ENCODE measurements at regions not wholly inside any gene's neighbourhood (a gene's known extent, or its start where the extent isn't known, plus 50 kb on each side); places are given as distances from the start of the nearest gene placed in this dataset.

GRCh38 chr1:199279872-199280645 is 641.2 kb downstream of the PTPRC start:
- H4K20me1 ChIP-seq (ENCODE audit: insufficient read depth): no peaks in the 10 kb centered on the region
- no peak overlapping the region for H3K27ac ChIP-seq (ENCODE audit: low read length)
- H3K4me3 ChIP-seq (ENCODE audit: low read length): no peak overlapping the region
- H3K9ac ChIP-seq (ENCODE audit: low read length): no peak overlapping the region
- TF ChIP-seq POLR2AphosphoS5 (IDR thresholded peaks at IDR 0.05) (no peak), TAF1 (IDR thresholded peaks at IDR 0.05; ENCODE audit: low read depth) (no peak), EZH2 (IDR thresholded peaks at IDR 0.05; ENCODE audit: borderline replicate concordance, insufficient read depth, low read length, poor library complexity, severe bottlenecking) (no peak), EP300 (conservative IDR thresholded peaks at IDR 0.05; ENCODE audit: poor library complexity, severe bottlenecking) (no peak), CTCF (IDR thresholded peaks at IDR 0.05; ENCODE audit: poor library complexity, severe bottlenecking) (no peak), MXI1 (conservative IDR thresholded peaks at IDR 0.05; ENCODE audit: poor library complexity, severe bottlenecking) (no peak), RAD21 (conservative IDR thresholded peaks at IDR 0.05) (no peak)
- no peaks in the 10 kb centered on the region for H3K27me3 ChIP-seq (ENCODE audit: insufficient read depth, low read depth, low read length)
- H3K36me3 ChIP-seq (ENCODE audit: insufficient read depth, low read length): no peaks in the 10 kb centered on the region
- H3K4me2 ChIP-seq (ENCODE audit: low read length): no peak overlapping the region
- H3K79me2 ChIP-seq (replicated peaks; ENCODE audit: insufficient read depth, low read length): no peaks in the 10 kb centered on the region
- no peaks in the 10 kb centered on the region for H3K9me2 ChIP-seq (ENCODE audit: insufficient read depth, low read length)
- H2AFZ ChIP-seq (ENCODE audit: low read depth, low read length): no peak overlapping the region
- H3K9me3 ChIP-seq (ENCODE audit: low read length): no peaks in the 10 kb centered on the region
- H3F3A ChIP-seq (ENCODE audit: insufficient read depth, low read length, poor library complexity, severe bottlenecking): no peaks in the 10 kb centered on the region

- no peak overlapping the region for H3K4me3 ChIP-seq (ENCODE audit: low read length)
- no peaks in the 10 kb centered on the region for H3K9me3 ChIP-seq (ENCODE audit: low read length)
- TF ChIP-seq EP300 (conservative IDR thresholded peaks at IDR 0.05; ENCODE audit: poor library complexity, severe bottlenecking) (no peak), REST (IDR thresholded peaks at IDR 0.05; ENCODE audit: borderline replicate concordance) (no peak), POLR2AphosphoS5 (IDR thresholded peaks at IDR 0.05) (no peak), RAD21 (conservative IDR thresholded peaks at IDR 0.05) (no peak), CTCF (IDR thresholded peaks at IDR 0.05; ENCODE audit: poor library complexity, severe bottlenecking) (no peak)
- no peak overlapping the region for H2AFZ ChIP-seq (ENCODE audit: low read depth, low read length)
- no peaks in the 10 kb centered on the region for H3K27me3 ChIP-seq (ENCODE audit: insufficient read depth, low read depth, low read length)
- no peaks in the 10 kb centered on the region for H3K9me2 ChIP-seq (ENCODE audit: insufficient read depth, low read length)
- no peak overlapping the region for H3K9ac ChIP-seq (ENCODE audit: low read length)
- no peaks in the 10 kb centered on the region for H3K79me2 ChIP-seq (replicated peaks; ENCODE audit: insufficient read depth, low read length)
- no peak overlapping the region for H3K4me2 ChIP-seq (ENCODE audit: low read length)
- H3K27ac ChIP-seq (ENCODE audit: low read length): no peak overlapping the region
- no peaks in the 10 kb centered on the region for H4K20me1 ChIP-seq (ENCODE audit: insufficient read depth)
- no peaks in the 10 kb centered on the region for H3F3A ChIP-seq (ENCODE audit: insufficient read depth, low read length, poor library complexity, severe bottlenecking)
- no peaks in the 10 kb centered on the region for H3K36me3 ChIP-seq (ENCODE audit: insufficient read depth, low read length)
These were observed 644.0 kb downstream of the PTPRC start for GRCh38 chr1:199282751-199283305.

All from neural cell (in vitro differentiated cells).